M059J (cell line): ENCODE measurements at regions not wholly inside any gene's neighbourhood (a gene's known extent, or its start where the extent isn't known, plus 50 kb on each side); places are given as distances from the start of the nearest gene placed in this dataset.
"Not testable (repeated sequence)": the region's sequence is repeated elsewhere in the genome, so short reads cannot be mapped to it uniquely, and the experiment has no call there.

Source experiments
- DNase-seq: peaks from one replicate; pipeline ENCODE4 v3.0.0-alpha.2; 2012; ENCODE audit warnings: low read depth

DNA sequence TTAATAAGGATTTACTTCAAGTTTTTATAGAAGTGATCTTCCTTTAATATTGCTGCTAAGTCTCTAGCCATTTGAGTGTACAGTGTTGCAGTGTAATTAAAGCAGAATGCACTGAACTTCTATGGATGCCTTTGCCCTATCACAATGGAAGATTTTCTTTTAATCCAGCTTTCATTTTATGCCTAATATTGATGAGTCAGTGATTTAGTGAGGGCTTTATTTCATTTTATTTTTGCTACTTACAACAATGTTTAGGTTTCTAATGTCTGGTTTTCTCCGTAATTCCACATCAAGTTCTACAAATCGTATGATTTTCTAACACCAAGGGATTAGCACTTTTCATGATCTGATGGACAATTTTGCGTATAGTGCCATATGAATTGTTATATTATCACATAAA, 504.1 kb downstream of the PCDH11X start:
- DNase-seq, result no peak

DNA sequence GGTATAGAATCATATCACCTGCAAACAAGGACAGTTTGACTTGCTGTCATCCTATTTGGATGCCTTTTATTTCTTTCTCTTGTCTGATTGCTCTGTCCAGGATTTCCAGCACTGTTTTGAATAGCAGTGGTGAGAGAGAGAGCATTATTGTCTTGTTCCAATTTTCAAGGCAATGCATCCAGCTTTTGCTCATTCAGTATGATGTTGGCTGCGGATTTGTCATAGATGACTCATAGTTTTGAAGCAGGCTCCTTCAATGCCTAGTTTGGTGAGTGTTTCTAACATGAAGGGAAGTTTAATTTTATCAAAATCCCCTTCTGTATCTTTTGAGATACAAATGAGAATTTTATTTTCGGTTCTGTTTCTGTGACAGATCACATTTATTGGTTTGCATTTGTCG, 518.9 kb downstream of the PCDH11X start:
- not testable (repeated sequence) for DNase-seq

DNA sequence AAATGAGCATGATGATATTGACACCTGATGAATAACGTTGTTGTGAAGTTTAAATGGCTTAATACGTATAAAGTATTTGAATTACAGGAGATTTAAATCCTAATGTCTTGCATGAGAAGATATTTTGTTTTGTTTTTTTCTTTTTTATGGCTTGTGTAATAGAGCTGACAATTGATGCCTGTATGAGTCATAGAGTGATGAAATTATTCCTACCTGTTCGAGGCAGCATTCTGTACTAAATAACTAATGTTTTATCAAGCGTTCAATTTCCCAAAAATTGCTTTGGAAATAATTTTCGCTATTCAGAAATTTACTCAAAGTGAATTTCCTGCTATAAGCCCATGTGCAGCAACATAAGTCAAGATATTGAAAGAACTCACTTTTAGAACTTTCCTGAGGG, 554.0 kb downstream of the PCDH11X start:
- not testable (repeated sequence) for DNase-seq

DNA sequence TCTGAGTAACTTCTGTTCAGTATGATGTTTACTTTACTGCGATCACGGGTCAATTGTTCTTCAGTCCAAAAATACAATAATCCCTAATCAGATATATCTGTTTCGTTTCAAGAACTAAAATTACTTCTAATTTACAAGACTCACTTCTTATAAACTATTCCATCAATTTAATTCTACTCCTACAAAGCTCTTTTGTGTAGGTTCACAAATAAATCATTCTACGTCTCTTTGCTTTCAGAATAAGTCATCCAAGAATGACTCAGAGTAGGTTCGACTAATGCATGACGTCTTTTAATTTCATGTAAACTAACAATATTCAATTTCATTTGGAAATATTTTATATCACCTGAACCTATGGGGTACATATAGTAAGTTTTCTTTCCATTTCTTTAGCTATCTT, 571.9 kb downstream of the PCDH11X start:
- not testable (repeated sequence) for DNase-seq

DNA sequence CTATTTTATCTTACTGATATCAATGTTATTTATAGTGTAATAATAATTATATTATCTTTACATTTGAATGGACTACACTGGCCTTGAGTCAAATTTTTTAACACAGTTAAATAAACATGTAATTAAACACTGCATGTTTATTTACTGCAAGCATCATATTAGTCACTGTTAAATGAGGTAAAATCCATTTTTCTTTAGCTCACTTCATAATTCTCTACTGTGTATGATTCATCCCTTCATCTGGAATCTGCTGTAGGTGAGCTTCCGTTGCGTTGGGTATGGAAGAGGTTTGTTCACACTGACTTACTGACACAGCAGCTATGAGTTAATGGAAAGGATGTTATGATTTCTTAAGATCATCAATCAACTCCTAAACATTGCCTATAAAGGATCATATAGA, 572.3 kb downstream of the PCDH11X start:
- DNase-seq, result no peak
